Brain microvascular endothelial cell (primary cell): ENCODE measurements at regions not wholly inside any gene's neighbourhood (a gene's known extent, or its start where the extent isn't known, plus 50 kb on each side); places are given as distances from the start of the nearest gene placed in this dataset.

ENCODE experiments used
- DNase-seq: peaks from one replicate; pipeline ENCODE4 v3.0.0-alpha.2; 2020
- H3K27ac ChIP-seq: fragments of 250-450 bp; sonication (Bioruptor Pico); 2 replicates; pipeline ENCODE4 v1.5.1; 2020; ENCODE audit warnings: mild to moderate bottlenecking, moderate library complexity
- H3K27me3 ChIP-seq: fragments of 250-450 bp; sonication (Bioruptor Pico); replicated peaks from 2 replicates; pipeline ENCODE4 v1.5.1; 2020; ENCODE audit warnings: mild to moderate bottlenecking
- H3K36me3 ChIP-seq: fragments of 250-450 bp; sonication (Bioruptor Pico); replicated peaks from 2 replicates; pipeline ENCODE4 v1.5.1; 2020; ENCODE audit warnings: mild to moderate bottlenecking
- H3K4me3 ChIP-seq: 2 replicates; pipeline ENCODE4 v1.5.1; 2011; ENCODE audit warnings: low read depth, mild to moderate bottlenecking, control low read depth, low read length, moderate library complexity
- in situ Hi-C: cut with HindIII; loops from 2 replicates; pipeline ENCODE4 v1.10.0; 2017; ENCODE audit warnings: low sequenced_read_pairs, low pct_ligation_motif_present
- TF ChIP-seq, protein P1 (sequence below): IDR thresholded peaks from 2 replicates; pipeline ENCODE4 v1.5.1; 2011; ENCODE audit warnings: low read depth, mild to moderate bottlenecking, moderate library complexity, low read length, control low read depth, inconsistent platforms; ENCODE audit errors: missing control alignments

DNA sequence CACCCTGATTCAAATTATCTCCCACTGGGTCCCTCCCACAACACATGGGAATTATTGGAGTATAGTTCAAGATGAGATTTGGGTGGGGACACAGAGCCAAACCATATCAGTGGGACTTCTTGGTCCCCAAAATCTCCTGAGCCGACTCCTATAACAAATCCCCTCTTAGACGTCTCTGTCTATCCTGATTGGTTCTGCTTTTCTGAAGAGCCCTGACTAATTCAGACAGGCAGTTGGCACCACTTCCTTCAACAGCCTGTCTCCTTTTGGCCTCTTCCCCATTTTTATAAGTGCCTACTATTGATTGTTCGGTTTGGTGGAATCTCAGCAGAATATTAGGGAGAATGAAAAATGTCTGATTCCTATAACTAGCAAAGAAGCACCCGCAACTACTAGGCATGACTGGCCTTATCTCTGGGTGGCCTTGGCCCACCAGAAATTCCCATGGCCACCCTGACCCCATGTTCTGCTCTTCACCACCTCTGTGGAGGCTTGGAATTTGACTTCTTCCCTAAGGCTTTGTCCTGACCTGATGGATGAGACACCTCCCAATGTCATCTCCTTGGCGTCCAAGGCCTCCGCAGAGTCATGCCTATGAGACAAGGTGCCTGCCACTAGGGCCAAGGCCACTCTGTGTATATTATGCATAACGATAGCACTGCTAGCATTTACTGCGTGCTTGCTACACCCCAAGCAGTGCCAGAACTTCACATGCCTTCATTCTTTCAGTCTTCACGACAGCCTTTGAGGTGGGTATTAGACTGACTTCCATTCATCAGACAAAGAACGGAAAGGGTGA lies 218.9 kb upstream of the COPS8 start:
- TF ChIP-seq, protein P1, sequence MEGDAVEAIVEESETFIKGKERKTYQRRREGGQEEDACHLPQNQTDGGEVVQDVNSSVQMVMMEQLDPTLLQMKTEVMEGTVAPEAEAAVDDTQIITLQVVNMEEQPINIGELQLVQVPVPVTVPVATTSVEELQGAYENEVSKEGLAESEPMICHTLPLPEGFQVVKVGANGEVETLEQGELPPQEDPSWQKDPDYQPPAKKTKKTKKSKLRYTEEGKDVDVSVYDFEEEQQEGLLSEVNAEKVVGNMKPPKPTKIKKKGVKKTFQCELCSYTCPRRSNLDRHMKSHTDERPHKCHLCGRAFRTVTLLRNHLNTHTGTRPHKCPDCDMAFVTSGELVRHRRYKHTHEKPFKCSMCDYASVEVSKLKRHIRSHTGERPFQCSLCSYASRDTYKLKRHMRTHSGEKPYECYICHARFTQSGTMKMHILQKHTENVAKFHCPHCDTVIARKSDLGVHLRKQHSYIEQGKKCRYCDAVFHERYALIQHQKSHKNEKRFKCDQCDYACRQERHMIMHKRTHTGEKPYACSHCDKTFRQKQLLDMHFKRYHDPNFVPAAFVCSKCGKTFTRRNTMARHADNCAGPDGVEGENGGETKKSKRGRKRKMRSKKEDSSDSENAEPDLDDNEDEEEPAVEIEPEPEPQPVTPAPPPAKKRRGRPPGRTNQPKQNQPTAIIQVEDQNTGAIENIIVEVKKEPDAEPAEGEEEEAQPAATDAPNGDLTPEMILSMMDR = no peak
- H3K27me3 ChIP-seq = no peaks in the 10 kb centered on the region
- H3K27ac ChIP-seq = no peak overlapping the region
- in situ Hi-C loops = no loop called here
- H3K36me3 ChIP-seq = no peaks in the 10 kb centered on the region
- no peak overlapping the region for H3K4me3 ChIP-seq
- no peak for DNase-seq

DNA sequence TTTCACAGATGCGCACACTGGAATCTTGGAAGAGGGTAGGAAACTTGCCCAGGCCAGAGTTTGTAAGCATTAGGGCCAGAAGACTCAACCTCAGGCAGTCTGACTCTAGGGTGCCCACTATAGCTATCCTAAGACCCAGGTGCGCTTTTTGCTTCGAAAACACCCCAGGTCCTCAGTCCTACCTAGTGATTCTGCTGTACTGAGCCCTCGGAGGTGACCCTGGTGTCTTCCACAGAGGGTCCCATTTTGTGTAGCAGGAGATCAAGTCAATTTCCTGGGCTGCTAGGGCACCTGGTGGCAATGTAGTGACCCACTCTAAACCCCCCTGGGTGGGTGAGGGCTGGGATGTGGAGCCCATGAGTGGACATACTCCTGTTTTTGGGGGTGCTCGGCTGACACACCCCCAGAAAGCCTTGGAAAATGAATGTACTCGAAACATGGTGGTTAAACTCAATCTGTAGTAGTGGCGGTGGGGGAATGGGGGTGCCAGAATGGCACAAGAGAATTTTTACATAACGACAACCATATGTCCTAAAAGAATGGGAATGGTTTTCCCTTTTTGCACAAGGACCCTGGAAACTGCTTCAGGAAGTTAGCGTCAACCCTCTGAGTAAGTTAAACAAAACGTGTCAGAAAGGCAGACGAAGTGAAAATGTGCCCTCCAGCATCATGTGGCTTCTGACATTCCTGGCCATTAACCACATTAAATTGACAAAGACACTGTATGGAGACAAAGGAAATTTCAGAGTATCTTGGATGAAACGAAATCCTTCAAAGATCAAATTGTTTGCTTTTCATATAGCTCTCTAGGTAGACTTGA lies 218.0 kb upstream of the COPS8 start:
- Histone ChIP-seq H3K4me3 (no peak overlapping the region), H3K36me3 (no peaks in the 10 kb centered on the region), H3K27ac (no peak overlapping the region), H3K27me3 (no peaks in the 10 kb centered on the region)
- in situ Hi-C loops = no loop called here
- TF ChIP-seq, protein P1 = no peak
- DNase-seq = no peak

DNA sequence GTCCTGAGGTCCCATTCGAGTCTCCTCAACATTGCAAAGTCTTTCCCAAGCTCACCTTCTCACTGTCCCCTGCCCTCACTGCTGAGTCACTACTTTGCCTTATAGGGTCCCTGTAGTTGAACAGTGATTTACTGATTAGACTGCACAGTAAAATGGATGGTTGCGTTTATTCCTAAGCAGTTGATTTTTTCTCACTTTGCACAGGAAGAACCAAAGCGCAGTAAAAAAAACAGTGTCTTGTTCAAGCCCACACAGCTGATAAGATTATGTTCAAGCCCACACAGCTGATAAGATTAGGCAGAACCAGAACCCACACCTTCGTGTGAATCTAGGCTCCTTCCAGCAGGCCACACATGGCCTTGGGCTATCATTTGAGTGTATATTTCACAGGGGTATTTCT lies 215.3 kb upstream of the COPS8 start:
- Histone ChIP-seq H3K36me3 (no peaks in the 10 kb centered on the region), H3K27ac (no peak overlapping the region), H3K4me3 (no peak overlapping the region), H3K27me3 (no peaks in the 10 kb centered on the region)
- in situ Hi-C loops = no loop called here
- TF ChIP-seq, protein P1 = no peak
- no peak for DNase-seq

DNA sequence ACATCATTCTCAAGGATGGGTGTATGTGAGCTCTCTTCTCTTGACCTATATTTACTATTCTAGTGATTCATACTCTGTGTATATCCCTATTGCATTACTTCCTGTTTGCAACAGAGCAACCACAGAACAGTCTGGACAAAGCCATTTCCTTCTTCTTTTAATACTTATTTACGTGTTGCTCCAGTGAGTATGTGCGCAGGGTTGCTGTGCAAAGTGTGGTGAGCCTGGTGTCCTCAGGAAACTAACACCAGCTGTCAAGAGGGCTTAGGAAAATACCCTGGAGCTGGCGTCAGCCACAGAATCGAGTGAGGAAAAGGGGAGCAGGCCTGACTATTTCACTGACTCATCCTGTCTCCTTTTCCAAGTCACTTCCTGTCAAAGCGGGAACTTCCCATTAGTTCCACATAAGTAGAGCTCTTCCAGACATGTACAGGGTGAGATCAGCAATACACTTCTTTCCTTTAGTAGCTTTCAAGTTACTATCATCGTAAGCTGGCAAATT lies 214.1 kb upstream of the COPS8 start:
- in situ Hi-C loops = no loop called here
- peak; percentile 87 for DNase-seq
- H3K36me3 ChIP-seq = no peaks in the 10 kb centered on the region
- peak overlapping the region; percentile 72 for H3K27ac ChIP-seq
- no peak overlapping the region for H3K4me3 ChIP-seq
- no peaks in the 10 kb centered on the region for H3K27me3 ChIP-seq
- TF ChIP-seq, protein P1 = no peak

DNA sequence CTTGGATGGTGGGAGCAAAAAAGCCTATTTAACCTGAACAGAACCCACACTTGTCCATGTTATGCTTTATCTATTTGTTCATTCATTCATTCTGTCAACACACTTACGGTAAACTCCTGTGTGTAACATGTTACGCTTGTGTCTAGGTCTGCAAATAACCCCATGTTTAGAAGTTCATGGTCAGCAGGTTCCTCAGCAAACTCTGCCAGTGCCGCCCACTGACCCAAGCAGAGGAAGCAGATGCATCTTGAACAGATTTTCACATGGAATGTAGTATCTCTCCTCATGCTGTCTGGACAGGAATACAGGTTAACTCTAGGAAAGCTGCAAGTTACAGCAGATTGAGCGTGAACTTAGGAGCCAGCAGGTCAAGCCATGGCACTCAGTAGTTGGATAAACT lies 213.7 kb upstream of the COPS8 start:
- DNase-seq = no peak
- TF ChIP-seq, protein P1 = no peak
- Histone ChIP-seq H3K4me3 (no peak overlapping the region), H3K27ac (peak overlapping the region; percentile 72), H3K36me3 (no peaks in the 10 kb centered on the region), H3K27me3 (no peaks in the 10 kb centered on the region)
- in situ Hi-C loops = no loop called here
